H7 (cell line): ENCODE measurements at regions not wholly inside any gene's neighbourhood (a gene's known extent, or its start where the extent isn't known, plus 50 kb on each side); places are given as distances from the start of the nearest gene placed in this dataset.
"Not testable (repeated sequence)": the region's sequence is repeated elsewhere in the genome, so short reads cannot be mapped to it uniquely, and the experiment has no call there.

Source experiments
- DNase-seq: peaks from one replicate; pipeline ENCODE4 v3.0.0; 2012
- H3K27me3 ChIP-seq: 2 replicates; pipeline ENCODE4 v1.6.0; 2011; ENCODE audit warnings: mild to moderate bottlenecking, low read length; ENCODE audit not compliant: control insufficient read depth, insufficient read depth
- H3K36me3 ChIP-seq: replicated peaks from 2 replicates; pipeline ENCODE4 v1.5.1; 2011; ENCODE audit warnings: low read length; ENCODE audit not compliant: control insufficient read depth, insufficient read depth
- H3K4me3 ChIP-seq: 2 replicates; pipeline ENCODE4 v1.5.1; 2011; ENCODE audit warnings: low read depth, mild to moderate bottlenecking, control low read depth, low read length, moderate library complexity; ENCODE audit not compliant: insufficient read depth

DNA sequence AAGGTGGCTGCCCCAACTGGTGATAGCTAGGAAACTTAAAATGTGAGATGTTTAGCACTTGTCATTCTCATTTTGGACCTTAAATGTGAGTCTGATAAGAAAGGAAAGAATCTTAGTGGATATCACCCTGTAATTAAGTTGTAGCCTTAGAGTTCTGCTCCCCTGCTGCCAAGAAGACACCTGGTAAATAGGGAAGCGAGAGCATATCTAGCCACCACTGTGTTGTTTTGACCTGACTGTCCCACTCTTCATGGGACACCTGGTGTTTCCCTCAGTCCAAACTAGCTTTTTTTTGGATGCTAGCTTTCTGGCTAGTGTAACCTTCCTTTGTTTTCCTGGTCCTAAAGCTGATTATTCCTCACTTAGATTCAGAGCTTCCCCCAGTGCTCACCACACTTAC lies 357.6 kb downstream of the RAD51AP2 start:
- Histone ChIP-seq H3K27me3 (no peaks in the 10 kb centered on the region), H3K36me3 (no peaks in the 10 kb centered on the region), H3K4me3 (no peak overlapping the region)
- no peak for DNase-seq

GRCh38 chr2:17156086-17156485 lies 362.2 kb downstream of the RAD51AP2 start:
- DNase-seq, result no peak
- Histone ChIP-seq H3K4me3 (no peak overlapping the region), H3K36me3 (no peaks in the 10 kb centered on the region), H3K27me3 (no peaks in the 10 kb centered on the region)

- H3K27me3 ChIP-seq, result no peaks in the 10 kb centered on the region
- no peak overlapping the region for H3K4me3 ChIP-seq
- DNase-seq, result no peak
- no peaks in the 10 kb centered on the region for H3K36me3 ChIP-seq
These were observed 368.3 kb downstream of the RAD51AP2 start for GRCh38 chr2:17149945-17150344.

DNA sequence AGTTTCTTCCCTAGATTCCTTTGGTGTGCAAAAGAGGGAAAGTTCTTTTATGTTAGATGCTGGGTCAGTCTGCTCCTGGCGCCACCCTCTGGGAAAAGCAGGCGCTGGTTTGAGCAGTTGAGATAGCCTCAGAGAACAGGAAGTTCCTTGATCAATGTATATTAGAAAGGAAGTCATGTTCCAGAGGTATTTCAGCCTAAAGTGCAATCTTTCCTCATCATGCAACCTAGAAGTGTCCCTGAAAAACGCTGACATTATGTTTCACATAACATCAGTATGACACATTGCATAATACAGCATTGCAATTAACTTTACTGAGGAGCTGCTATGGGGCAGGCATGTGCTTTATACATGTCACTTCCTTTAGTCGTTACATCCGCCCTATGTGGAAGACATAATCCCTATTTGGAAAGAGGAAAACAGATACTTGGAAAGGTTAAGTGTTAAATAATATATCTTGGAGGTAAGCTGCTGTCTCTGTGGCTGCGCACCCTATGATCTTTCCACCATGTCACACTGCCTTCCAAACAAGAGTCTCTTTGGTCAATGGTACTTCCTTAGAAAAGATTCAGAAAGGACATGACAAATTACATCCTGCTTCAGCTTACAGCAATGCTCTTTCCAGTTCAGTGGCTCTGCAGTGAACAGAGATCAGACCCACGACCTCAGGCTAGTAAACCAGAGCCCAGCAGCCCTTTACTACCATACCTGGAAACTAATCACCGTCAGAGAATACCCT lies 369.7 kb downstream of the RAD51AP2 start:
- Histone ChIP-seq H3K36me3 (no peaks in the 10 kb centered on the region), H3K27me3 (no peaks in the 10 kb centered on the region), H3K4me3 (no peak overlapping the region)
- peak; percentile 36 for DNase-seq

DNA sequence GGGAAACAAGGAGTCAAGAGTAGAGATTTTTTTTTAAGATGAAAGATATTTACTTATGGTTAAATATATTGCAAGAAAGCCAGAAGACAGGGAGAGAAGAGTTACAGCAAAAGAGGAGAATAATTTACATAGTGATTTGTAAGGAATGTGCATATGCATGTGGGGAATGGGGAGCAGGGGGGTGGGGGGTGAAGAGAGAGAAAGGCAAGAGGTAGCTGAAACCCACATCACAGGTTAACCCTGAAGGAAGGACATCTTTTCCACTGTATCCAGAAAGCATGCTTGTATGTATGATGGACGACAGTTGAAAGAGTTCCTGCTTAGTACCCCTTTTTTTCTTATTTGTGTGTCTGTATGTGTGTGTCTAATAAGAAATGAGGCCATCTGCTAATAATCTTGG lies 371.9 kb downstream of the RAD51AP2 start:
- peak; percentile 21 for DNase-seq
- Histone ChIP-seq H3K4me3 (no peak overlapping the region), H3K36me3 (no peaks in the 10 kb centered on the region), H3K27me3 (no peaks in the 10 kb centered on the region)

DNA sequence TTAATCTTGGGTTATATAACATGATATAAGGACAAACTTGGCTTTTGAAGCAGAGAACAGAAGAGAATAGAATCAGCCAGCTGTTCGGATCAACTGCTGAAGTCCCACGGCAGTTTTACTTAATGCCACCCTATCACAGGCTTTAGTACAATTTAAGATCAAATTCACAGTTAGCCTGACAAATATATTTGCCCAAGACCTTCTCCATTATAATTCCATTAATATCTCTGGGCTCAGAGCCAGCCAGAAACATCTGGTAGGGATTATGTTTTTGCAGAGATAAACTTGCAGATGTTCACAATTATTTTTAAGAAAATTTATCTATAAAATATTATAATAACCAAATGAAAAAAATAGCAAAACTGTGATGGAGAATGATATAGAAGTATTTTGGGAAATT lies 381.4 kb downstream of the RAD51AP2 start:
- DNase-seq, result no peak
- Histone ChIP-seq H3K4me3 (no peak overlapping the region), H3K27me3 (no peaks in the 10 kb centered on the region), H3K36me3 (no peaks in the 10 kb centered on the region)

- no peak overlapping the region for H3K4me3 ChIP-seq
- DNase-seq, result no peak
- no peaks in the 10 kb centered on the region for H3K36me3 ChIP-seq
- no peaks in the 10 kb centered on the region for H3K27me3 ChIP-seq
These were observed 382.0 kb downstream of the RAD51AP2 start for GRCh38 chr2:17136231-17136630.

- Histone ChIP-seq H3K27me3 (no peaks in the 10 kb centered on the region), H3K36me3 (no peaks in the 10 kb centered on the region), H3K4me3 (no peak overlapping the region)
- DNase-seq, result no peak
These were observed 382.6 kb downstream of the RAD51AP2 start for GRCh38 chr2:17135619-17136018.

DNA sequence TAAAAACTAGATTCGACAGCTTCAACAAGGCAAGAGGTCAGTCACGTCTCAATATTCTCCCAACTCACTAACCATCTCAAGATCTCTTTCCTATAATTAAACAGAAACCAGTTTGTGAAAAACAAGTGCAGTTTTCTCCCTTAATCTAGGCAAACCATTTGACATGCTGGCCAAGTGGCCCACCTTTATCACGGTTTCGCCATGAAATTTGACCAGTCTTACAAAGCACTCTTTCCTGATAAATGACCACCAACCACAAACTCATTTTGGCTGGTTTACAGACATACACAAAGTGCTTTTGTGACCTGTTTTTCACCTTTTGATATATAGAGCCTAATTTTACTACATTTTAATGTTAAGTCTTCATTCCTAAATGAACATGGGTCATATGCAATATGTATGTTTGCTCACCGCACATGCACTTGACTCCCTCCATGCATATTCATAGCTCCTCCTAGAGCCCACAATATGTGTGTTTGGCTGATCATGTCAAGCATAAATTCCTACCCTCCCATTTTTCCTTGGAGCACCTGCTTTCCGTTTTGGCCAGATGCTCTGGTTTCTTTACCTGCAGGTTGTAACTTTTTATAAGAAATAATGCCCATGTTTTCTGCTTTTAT lies 385.1 kb downstream of the RAD51AP2 start:
- no peaks in the 10 kb centered on the region for H3K27me3 ChIP-seq
- H3K4me3 ChIP-seq, result no peak overlapping the region
- no peak for DNase-seq
- H3K36me3 ChIP-seq, result no peaks in the 10 kb centered on the region

- DNase-seq, H3K36me3 ChIP-seq, H3K4me3 ChIP-seq, H3K27me3 ChIP-seq: not testable (repeated sequence)
These were observed 387.6 kb downstream of the RAD51AP2 start for GRCh38 chr2:17130627-17131026.

- H3K27me3 ChIP-seq, result no peaks in the 10 kb centered on the region
- no peak for DNase-seq
- H3K36me3 ChIP-seq, result no peaks in the 10 kb centered on the region
These were observed 392.1 kb downstream of the RAD51AP2 start for GRCh38 chr2:17125989-17126620.

DNA sequence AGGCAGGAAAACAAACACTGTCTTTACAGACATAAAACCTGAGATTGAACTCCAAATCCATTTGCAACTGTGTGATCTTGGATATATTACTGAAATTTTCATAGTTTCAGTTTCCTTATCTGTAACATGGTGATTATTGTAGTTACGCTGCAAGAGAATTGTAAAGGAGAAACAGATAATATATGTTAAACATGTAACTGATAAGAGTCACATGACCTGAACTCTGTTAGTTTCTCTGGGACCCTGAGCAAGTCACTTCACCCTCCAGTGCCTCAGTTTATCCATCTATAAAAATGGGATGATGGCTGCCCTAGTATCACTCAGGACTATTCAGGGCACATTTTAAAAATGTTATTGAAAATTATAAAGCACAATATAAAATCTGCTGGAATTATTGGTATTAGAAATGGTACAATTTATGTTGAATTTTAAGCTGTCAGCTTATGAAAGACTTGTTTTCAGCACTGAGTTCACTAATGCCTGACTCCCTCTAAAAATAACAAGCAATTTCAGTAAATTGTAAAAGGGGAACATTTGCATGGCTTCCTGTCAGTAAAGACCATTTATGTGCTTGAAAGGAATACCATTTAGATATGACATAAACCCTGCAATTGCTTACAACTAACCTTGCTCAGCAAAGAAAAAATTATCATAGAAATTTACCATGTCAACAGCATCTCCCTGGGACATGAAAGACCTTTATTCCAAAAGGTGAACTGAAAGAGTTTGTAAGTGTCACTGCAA lies 393.5 kb downstream of the RAD51AP2 start:
- H3K4me3 ChIP-seq, result no peak overlapping the region
- DNase-seq, result no peak
- H3K27me3 ChIP-seq, result no peaks in the 10 kb centered on the region
- no peaks in the 10 kb centered on the region for H3K36me3 ChIP-seq

More at GRCh38 chr2:17125989-17126620, 392.1 kb downstream of the RAD51AP2 start:
- no peak overlapping the region for H3K4me3 ChIP-seq

- no peaks in the 10 kb centered on the region for H3K27me3 ChIP-seq
- no peak overlapping the region for H3K4me3 ChIP-seq
- DNase-seq, result no peak
- no peaks in the 10 kb centered on the region for H3K36me3 ChIP-seq
These were observed 395.2 kb downstream of the RAD51AP2 start for GRCh38 chr2:17122887-17123501.

DNA sequence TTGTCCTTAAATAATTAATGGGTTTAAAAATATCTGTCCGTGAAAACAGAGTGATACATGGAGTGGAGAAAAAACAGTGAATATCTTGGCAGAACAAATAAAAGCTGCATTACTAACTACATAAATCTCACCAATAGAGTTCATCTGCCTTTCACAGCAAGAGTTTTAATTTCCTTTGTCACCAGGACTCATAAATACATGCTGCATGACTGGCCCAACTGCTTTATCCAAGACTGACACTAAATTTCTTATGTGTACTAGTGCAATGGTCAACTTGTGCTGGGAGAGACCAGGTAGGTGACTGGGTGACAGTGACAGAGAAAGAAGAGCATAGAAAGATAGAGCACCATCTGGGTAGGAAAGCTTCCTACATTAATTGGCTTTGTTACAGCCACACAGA lies 402.8 kb downstream of the RAD51AP2 start:
- Histone ChIP-seq H3K27me3 (no peaks in the 10 kb centered on the region), H3K36me3 (no peaks in the 10 kb centered on the region), H3K4me3 (no peak overlapping the region)
- DNase-seq, result no peak
